ENCODE measurements at regions not wholly inside any gene's neighbourhood (a gene's known extent, or its start where the extent isn't known, plus 50 kb on each side); places are given as distances from the start of the nearest gene placed in this dataset.

DNA sequence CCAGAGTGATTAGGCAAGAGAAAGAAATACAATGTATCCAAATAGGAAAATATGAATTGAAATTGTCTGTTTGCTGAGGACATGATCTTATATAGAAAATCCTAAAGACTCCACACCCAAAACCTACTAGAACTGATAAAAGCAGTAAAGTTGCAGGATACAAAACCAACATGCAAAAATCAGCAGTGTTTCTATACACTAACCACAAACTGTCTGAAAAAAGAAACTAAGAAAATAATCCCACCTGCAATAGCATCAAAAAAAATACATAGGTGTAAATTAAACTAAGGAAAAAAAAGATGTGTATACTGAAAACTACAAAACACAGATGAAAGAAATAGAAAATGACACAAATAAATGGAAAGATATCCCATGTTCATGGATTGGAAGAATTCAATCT is 203.6 kb upstream of the SETMAR start (continued):
- TF ChIP-seq RARB (CRISPR knock-in tag; IDR thresholded peaks at IDR 0.05): no peak

DNA sequence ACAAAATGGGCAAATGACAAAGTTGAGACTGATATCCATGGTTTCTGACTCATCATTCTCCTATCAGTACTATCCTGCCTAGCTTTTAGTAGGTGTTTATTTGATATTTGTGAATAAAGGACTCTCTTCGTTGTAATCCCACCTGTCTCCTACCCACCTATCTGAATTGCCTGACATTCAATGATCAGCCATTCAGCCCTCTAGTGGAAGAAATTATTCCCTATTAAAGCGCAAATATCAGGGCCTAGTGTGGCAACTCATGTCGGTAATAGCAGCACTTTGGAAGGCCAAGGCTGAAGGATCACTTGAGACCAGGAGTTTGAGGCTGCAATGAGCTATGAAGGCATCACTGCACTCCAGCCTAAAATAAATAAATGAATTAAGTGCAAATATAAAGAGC is 195.7 kb upstream of the SETMAR start:
- H3K4me2 ChIP-seq: no peak overlapping the region
- H3K9me3 ChIP-seq: no peaks in the 10 kb centered on the region
- DNase-seq (ENCODE audit: low read depth in 1 of 2, low spot score in 1 of 2) (peak in 1 of 2 experiments; percentile 1), ATAC-seq (peak in 1 of 2 experiments; percentile 40; a peak in 2 of 6 replicates), FAIRE-seq (no peak)
- no peak overlapping the region for H3K27ac ChIP-seq
- ChIA-PET CTCF (interaction anchor here (1.7 kb wide), 1 partner anchor 12 kb away, joined by 5 read pairs; no protein-coding TSS in a partner anchor), POLR2A (no interaction called here)
- no peak overlapping the region for H3K4me3 ChIP-seq
- WGBS (ENCODE audit: missing lambda C conversion rate): 57% methylated on average over 3 of the region's 3 CpGs
- TF ChIP-seq, protein P1, sequence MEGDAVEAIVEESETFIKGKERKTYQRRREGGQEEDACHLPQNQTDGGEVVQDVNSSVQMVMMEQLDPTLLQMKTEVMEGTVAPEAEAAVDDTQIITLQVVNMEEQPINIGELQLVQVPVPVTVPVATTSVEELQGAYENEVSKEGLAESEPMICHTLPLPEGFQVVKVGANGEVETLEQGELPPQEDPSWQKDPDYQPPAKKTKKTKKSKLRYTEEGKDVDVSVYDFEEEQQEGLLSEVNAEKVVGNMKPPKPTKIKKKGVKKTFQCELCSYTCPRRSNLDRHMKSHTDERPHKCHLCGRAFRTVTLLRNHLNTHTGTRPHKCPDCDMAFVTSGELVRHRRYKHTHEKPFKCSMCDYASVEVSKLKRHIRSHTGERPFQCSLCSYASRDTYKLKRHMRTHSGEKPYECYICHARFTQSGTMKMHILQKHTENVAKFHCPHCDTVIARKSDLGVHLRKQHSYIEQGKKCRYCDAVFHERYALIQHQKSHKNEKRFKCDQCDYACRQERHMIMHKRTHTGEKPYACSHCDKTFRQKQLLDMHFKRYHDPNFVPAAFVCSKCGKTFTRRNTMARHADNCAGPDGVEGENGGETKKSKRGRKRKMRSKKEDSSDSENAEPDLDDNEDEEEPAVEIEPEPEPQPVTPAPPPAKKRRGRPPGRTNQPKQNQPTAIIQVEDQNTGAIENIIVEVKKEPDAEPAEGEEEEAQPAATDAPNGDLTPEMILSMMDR (IDR thresholded peaks at IDR 0.05): 0 out of 3 replicates have a peak, but pooled peaks have one; percentile 6
- TF ChIP-seq, protein P2, sequence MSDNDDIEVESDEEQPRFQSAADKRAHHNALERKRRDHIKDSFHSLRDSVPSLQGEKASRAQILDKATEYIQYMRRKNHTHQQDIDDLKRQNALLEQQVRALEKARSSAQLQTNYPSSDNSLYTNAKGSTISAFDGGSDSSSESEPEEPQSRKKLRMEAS (IDR thresholded peaks at IDR 0.05): no peak
- no peaks in the 10 kb centered on the region for H3K4me1 ChIP-seq

DNA sequence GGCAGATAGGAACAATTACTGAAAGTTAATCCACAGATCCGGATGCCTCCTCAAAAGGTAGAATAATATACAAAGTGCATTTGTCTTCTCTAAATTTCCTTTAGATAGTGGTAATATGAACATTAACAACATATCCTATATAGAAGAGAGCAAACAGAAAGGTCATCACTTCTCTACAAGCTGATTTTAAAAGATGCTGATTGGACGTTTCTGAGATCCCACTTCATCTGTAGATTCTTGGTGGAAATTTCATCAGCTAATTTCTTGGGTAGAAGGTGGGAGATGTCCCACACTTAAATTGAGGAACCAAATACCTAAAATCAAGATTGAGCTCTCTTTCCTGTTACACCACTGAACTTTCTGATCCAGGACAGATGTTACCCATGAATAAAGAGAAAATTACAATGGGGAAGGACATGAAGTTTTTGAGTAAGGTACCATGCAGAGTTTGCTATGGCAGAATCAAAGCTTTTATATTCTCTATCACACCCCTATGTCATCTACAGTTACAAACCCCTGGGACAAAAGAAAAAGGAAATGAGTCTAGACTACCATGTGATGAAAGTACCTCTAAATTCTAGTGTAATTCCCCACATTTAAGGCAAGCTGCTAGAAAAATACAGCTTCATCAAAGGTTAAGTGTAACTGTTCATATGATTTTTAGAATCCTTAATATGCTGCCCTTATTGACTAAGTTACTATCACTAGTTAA is 189.2 kb upstream of the SETMAR start:
- TF ChIP-seq PHF8 (IDR thresholded peaks at IDR 0.05; ENCODE audit: borderline replicate concordance, low read depth) (no peak), MAFK (IDR thresholded peaks at IDR 0.05; ENCODE audit: partially characterized antibody) (peak; percentile 65)
- Histone ChIP-seq H3K4me1 (no peaks in the 10 kb centered on the region), H3K27ac (no peak overlapping the region), H3K4me2 (no peak overlapping the region), H3K9me3 (no peaks in the 10 kb centered on the region), H3K4me3 (no peak overlapping the region)
- FAIRE-seq (no peak), ATAC-seq (no peak), DNase-seq (ENCODE audit: low read depth in 1 of 2, low spot score in 1 of 2) (no peak)
- WGBS (ENCODE audit: missing lambda C conversion rate): 3% methylated on average over 2 of the region's 2 CpGs
- ChIA-PET POLR2A (no interaction called here), CTCF (no interaction called here)

DNA sequence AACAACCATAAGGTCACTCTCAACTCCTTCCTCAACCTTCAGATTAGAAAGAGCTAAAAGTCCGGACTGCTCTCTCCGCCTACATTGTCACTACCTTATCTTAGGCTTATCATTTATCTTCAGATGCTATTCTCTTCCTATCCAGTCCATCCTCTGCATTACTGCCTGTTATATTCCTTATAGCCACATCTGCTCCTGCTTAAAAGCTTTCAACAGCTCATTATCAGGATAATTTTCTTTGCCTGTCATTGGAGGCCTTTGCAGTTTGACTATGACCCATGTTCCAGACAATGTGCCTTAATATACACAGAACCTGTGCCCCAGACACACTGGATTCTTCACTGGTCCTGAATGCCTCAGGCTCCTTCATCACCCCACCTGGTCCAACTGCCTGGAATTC is 184.1 kb upstream of the SETMAR start:
- Histone ChIP-seq H3K4me3 (no peak overlapping the region), H3K4me1 (no peaks in the 10 kb centered on the region), H3K4me2 (no peak overlapping the region), H3K9me3 (no peaks in the 10 kb centered on the region), H3K27ac (no peak overlapping the region)
- WGBS (ENCODE audit: missing lambda C conversion rate): 33% methylated on average over 2 of the region's 2 CpGs
- ChIA-PET CTCF (interaction anchor here (1.3 kb wide), 1 partner anchor 12 kb away, joined by 5 read pairs; no protein-coding TSS in a partner anchor), POLR2A (no interaction called here)
- no peak for ATAC-seq
- FAIRE-seq: no peak
- DNase-seq (ENCODE audit: low read depth in 1 of 2, low spot score in 1 of 2): no peak
- TF ChIP-seq, protein P3, sequence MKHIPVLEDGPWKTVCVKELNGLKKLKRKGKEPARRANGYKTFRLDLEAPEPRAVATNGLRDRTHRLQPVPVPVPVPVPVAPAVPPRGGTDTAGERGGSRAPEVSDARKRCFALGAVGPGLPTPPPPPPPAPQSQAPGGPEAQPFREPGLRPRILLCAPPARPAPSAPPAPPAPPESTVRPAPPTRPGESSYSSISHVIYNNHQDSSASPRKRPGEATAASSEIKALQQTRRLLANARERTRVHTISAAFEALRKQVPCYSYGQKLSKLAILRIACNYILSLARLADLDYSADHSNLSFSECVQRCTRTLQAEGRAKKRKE (CRISPR knock-in tag; IDR thresholded peaks at IDR 0.05; ENCODE audit: low read depth): no peak
- TF ChIP-seq, protein P4, sequence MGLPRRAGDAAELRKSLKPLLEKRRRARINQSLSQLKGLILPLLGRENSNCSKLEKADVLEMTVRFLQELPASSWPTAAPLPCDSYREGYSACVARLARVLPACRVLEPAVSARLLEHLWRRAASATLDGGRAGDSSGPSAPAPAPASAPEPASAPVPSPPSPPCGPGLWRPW (IDR thresholded peaks at IDR 0.05): no peak
- TF ChIP-seq SMC3 (IDR thresholded peaks at IDR 0.05) (no peak), MYC (IDR thresholded peaks at IDR 0.05; ENCODE audit: borderline replicate concordance, low read length) (no peak), POLR2AphosphoS2 (conservative IDR thresholded peaks at IDR 0.05; ENCODE audit: low read length) (no peak), POLR2A (IDR thresholded peaks at IDR 0.05; ENCODE audit: low read length) (no peak), JUNB (IDR thresholded peaks at IDR 0.05) (no peak), NFE2L2 (conservative IDR thresholded peaks at IDR 0.05; ENCODE audit: low read length) (no peak), CBX8 (IDR thresholded peaks at IDR 0.05) (no peak), EHMT2 (IDR thresholded peaks at IDR 0.05; ENCODE audit: low read depth) (no peak), RNF2 (IDR thresholded peaks at IDR 0.05; ENCODE audit: borderline replicate concordance, low read depth) (no peak), NPAS2 (CRISPR knock-in tag; IDR thresholded peaks at IDR 0.05; ENCODE audit: borderline replicate concordance) (no peak), SREBF2 (IDR thresholded peaks at IDR 0.05) (no peak), NR3C1 (IDR thresholded peaks at IDR 0.05) (no peak)
- TF ChIP-seq, protein P5, sequence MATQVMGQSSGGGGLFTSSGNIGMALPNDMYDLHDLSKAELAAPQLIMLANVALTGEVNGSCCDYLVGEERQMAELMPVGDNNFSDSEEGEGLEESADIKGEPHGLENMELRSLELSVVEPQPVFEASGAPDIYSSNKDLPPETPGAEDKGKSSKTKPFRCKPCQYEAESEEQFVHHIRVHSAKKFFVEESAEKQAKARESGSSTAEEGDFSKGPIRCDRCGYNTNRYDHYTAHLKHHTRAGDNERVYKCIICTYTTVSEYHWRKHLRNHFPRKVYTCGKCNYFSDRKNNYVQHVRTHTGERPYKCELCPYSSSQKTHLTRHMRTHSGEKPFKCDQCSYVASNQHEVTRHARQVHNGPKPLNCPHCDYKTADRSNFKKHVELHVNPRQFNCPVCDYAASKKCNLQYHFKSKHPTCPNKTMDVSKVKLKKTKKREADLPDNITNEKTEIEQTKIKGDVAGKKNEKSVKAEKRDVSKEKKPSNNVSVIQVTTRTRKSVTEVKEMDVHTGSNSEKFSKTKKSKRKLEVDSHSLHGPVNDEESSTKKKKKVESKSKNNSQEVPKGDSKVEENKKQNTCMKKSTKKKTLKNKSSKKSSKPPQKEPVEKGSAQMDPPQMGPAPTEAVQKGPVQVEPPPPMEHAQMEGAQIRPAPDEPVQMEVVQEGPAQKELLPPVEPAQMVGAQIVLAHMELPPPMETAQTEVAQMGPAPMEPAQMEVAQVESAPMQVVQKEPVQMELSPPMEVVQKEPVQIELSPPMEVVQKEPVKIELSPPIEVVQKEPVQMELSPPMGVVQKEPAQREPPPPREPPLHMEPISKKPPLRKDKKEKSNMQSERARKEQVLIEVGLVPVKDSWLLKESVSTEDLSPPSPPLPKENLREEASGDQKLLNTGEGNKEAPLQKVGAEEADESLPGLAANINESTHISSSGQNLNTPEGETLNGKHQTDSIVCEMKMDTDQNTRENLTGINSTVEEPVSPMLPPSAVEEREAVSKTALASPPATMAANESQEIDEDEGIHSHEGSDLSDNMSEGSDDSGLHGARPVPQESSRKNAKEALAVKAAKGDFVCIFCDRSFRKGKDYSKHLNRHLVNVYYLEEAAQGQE (IDR thresholded peaks at IDR 0.05): no peak
- TF ChIP-seq, protein P6, sequence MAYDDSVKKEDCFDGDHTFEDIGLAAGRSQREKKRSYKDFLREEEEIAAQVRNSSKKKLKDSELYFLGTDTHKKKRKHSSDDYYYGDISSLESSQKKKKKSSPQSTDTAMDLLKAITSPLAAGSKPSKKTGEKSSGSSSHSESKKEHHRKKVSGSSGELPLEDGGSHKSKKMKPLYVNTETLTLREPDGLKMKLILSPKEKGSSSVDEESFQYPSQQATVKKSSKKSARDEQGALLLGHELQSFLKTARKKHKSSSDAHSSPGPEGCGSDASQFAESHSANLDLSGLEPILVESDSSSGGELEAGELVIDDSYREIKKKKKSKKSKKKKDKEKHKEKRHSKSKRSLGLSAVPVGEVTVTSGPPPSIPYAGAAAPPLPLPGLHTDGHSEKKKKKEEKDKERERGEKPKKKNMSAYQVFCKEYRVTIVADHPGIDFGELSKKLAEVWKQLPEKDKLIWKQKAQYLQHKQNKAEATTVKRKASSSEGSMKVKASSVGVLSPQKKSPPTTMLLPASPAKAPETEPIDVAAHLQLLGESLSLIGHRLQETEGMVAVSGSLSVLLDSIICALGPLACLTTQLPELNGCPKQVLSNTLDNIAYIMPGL (CRISPR knock-in tag; IDR thresholded peaks at IDR 0.05; ENCODE audit: borderline replicate concordance): no peak
- TF ChIP-seq, protein P7, sequence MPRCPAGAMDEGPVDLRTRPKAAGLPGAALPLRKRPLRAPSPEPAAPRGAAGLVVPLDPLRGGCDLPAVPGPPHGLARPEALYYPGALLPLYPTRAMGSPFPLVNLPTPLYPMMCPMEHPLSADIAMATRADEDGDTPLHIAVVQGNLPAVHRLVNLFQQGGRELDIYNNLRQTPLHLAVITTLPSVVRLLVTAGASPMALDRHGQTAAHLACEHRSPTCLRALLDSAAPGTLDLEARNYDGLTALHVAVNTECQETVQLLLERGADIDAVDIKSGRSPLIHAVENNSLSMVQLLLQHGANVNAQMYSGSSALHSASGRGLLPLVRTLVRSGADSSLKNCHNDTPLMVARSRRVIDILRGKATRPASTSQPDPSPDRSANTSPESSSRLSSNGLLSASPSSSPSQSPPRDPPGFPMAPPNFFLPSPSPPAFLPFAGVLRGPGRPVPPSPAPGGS (IDR thresholded peaks at IDR 0.05): no peak

Measured in A549 (cell line).